GM23248 (cell line): ENCODE measurements at regions not wholly inside any gene's neighbourhood (a gene's known extent, or its start where the extent isn't known, plus 50 kb on each side); places are given as distances from the start of the nearest gene placed in this dataset.

ENCODE experiments used
- DNase-seq: peaks from one replicate; pipeline ENCODE4 v3.0.0-alpha.2; 2015
- H2AFZ ChIP-seq: fragments of 200-600 bp; sonication (generic); 2 replicates; pipeline ENCODE4 v1.6.1; 2016; ENCODE audit warnings: antibody characterized with exemption
- H3F3A ChIP-seq: fragments of 200-600 bp; sonication (generic); 2 replicates; pipeline ENCODE4 v1.6.1; 2016; ENCODE audit warnings: mild to moderate bottlenecking, antibody characterized with exemption, mixed run types; ENCODE audit not compliant: insufficient read depth
- H3K27ac ChIP-seq: fragments of 200-600 bp; sonication (generic); 2 replicates; pipeline ENCODE4 v1.5.1; 2016; ENCODE audit warnings: mild to moderate bottlenecking
- H3K27me3 ChIP-seq: fragments of 200-600 bp; sonication (generic); replicated peaks from 2 replicates; pipeline ENCODE4 v1.6.1; 2016; ENCODE audit warnings: mild to moderate bottlenecking; ENCODE audit not compliant: insufficient read depth
- H3K36me3 ChIP-seq: fragments of 200-600 bp; sonication (generic); 2 replicates; pipeline ENCODE4 v1.6.1; 2016; ENCODE audit warnings: low read depth, mild to moderate bottlenecking
- H3K4me1 ChIP-seq: fragments of 200-600 bp; sonication (generic); 2 replicates; pipeline ENCODE4 v1.6.1; 2016; ENCODE audit warnings: mild to moderate bottlenecking; ENCODE audit not compliant: insufficient read depth
- H3K4me2 ChIP-seq: fragments of 200-600 bp; sonication (generic); one replicate; pipeline ENCODE4 v1.6.1; 2016; ENCODE audit warnings: mild to moderate bottlenecking; ENCODE audit not compliant: unreplicated experiment
- H3K4me3 ChIP-seq: fragments of 200-600 bp; sonication (generic); 2 replicates; pipeline ENCODE4 v1.5.1; 2016; ENCODE audit warnings: mild to moderate bottlenecking
- H3K79me2 ChIP-seq: fragments of 200-600 bp; sonication (generic); 2 replicates; pipeline ENCODE4 v1.6.1; 2016; ENCODE audit warnings: mild to moderate bottlenecking; ENCODE audit not compliant: insufficient read depth
- H3K9ac ChIP-seq: fragments of 200-600 bp; sonication (generic); 2 replicates; pipeline ENCODE4 v1.6.1; 2016; ENCODE audit warnings: mild to moderate bottlenecking
- H3K9me2 ChIP-seq: fragments of 200-600 bp; sonication (generic); 2 replicates; pipeline ENCODE4 v1.6.1; 2016; ENCODE audit warnings: mixed run types, mild to moderate bottlenecking, moderate library complexity; ENCODE audit not compliant: insufficient read depth
- H3K9me3 ChIP-seq: fragments of 200-600 bp; sonication (generic); one replicate; pipeline ENCODE4 v1.6.1; 2017; ENCODE audit warnings: low read depth
- H4K20me1 ChIP-seq: fragments of 200-600 bp; sonication (generic); 2 replicates; pipeline ENCODE4 v1.6.0; 2016; ENCODE audit not compliant: insufficient read depth
- EZH2 ChIP-seq: fragments of 200-600 bp; sonication (generic); IDR thresholded peaks from 2 replicates; pipeline ENCODE4 v1.6.1; 2018; ENCODE audit warnings: antibody characterized with exemption, mild to moderate bottlenecking; ENCODE audit not compliant: insufficient read depth, poor library complexity, severe bottlenecking
- EZH2phosphoT487 ChIP-seq: fragments of 200-600 bp; sonication (generic); IDR thresholded peaks from 2 replicates; pipeline ENCODE4 v1.6.1; 2018; ENCODE audit warnings: antibody characterized with exemption, moderate library complexity, mild to moderate bottlenecking, low read depth; ENCODE audit not compliant: insufficient read depth
- WGBS, 2 experiments: methylation state at CpG; one replicate each; pipeline ENCODE4 v1.1.6; 2015 to 2017; ENCODE audit warnings: low lambda C conversion rate in 2 of 2, low coverage in 1 of 2; ENCODE audit errors: missing lambda C conversion rate in 2 of 2; 5-methylcytosine and 5-hydroxymethylcytosine counted together
- in situ Hi-C: fragments of 300-500 bp; cut with MboI; formaldehyde crosslinking; loops from 2 replicates; pipeline ENCODE4 v1.15.0; 2020

GRCh38 chr3:193847402-193847801, 254.4 kb downstream of the OPA1 start:
- 76 to 77% methylated on average over 6 of the region's 6 CpGs for WGBS, 2 experiments
- H3K79me2 ChIP-seq = no peaks in the 10 kb centered on the region

GRCh38 chr3:193848547-193848946, 255.5 kb downstream of the OPA1 start:
- no peak for DNase-seq
- Histone ChIP-seq H3K4me3 (no peak overlapping the region), H3K9me2 (no peaks in the 10 kb centered on the region), H3K79me2 (no peaks in the 10 kb centered on the region), H3K9ac (no peak overlapping the region), H3K4me2 (no peak overlapping the region), H4K20me1 (no peaks in the 10 kb centered on the region), H3K4me1 (no peaks in the 10 kb centered on the region), H3K27me3 (peaks cover 36% of the 10 kb centered on the region), H3K27ac (no peak overlapping the region), H3K36me3 (no peaks in the 10 kb centered on the region), H3F3A (no peaks in the 10 kb centered on the region), H2AFZ (no peak overlapping the region), H3K9me3 (no peaks in the 10 kb centered on the region)
- in situ Hi-C loops = no loop called here
- WGBS, 2 experiments = 67 to 79% methylated on average over 2 of the region's 2 CpGs
- no peak for TF ChIP-seq EZH2
- no peak for TF ChIP-seq EZH2phosphoT487

More at GRCh38 chr3:193847402-193847801, 254.4 kb downstream of the OPA1 start:
- Histone ChIP-seq H3K27ac (no peak overlapping the region), H3K4me2 (no peak overlapping the region), H4K20me1 (no peaks in the 10 kb centered on the region), H3K36me3 (no peaks in the 10 kb centered on the region), H3K4me1 (no peaks in the 10 kb centered on the region), H2AFZ (no peak overlapping the region), H3K9me3 (no peaks in the 10 kb centered on the region), H3F3A (no peaks in the 10 kb centered on the region), H3K4me3 (no peak overlapping the region), H3K9ac (no peak overlapping the region), H3K9me2 (no peaks in the 10 kb centered on the region), H3K27me3 (peaks cover 35% of the 10 kb centered on the region)
- in situ Hi-C loops = no loop called here
- no peak for TF ChIP-seq EZH2
- no peak for TF ChIP-seq EZH2phosphoT487
- no peak for DNase-seq

- in situ Hi-C loops = no loop called here
- no peaks in the 10 kb centered on the region for H3K4me1 ChIP-seq
- H3K4me2 ChIP-seq = no peak overlapping the region
- H3F3A ChIP-seq = no peaks in the 10 kb centered on the region
- no peak overlapping the region for H3K9ac ChIP-seq
- DNase-seq = no peak
- no peaks in the 10 kb centered on the region for H3K9me2 ChIP-seq
- H3K4me3 ChIP-seq = no peak overlapping the region
- H3K27ac ChIP-seq = no peak overlapping the region
- H2AFZ ChIP-seq = no peak overlapping the region
- 76 to 79% methylated on average over 5 of the region's 5 CpGs for WGBS, 2 experiments
- H3K9me3 ChIP-seq = no peaks in the 10 kb centered on the region
- no peaks in the 10 kb centered on the region for H3K79me2 ChIP-seq
- H3K27me3 ChIP-seq = peaks cover 34% of the 10 kb centered on the region
- TF ChIP-seq EZH2 (no peak), EZH2phosphoT487 (no peak)
- H3K36me3 ChIP-seq = no peaks in the 10 kb centered on the region
- no peaks in the 10 kb centered on the region for H4K20me1 ChIP-seq
Observed at GRCh38 chr3:193850084-193850619, 257.1 kb downstream of the OPA1 start.

GRCh38 chr3:193851428-193851847, 258.4 kb downstream of the OPA1 start:
- no peak overlapping the region for H3K27ac ChIP-seq
- no peak overlapping the region for H3K4me2 ChIP-seq
- 34 to 39% methylated on average over 3 of the region's 3 CpGs for WGBS, 2 experiments
- H3K9me3 ChIP-seq = no peaks in the 10 kb centered on the region
- H3K79me2 ChIP-seq = no peaks in the 10 kb centered on the region
- no peaks in the 10 kb centered on the region for H3K4me1 ChIP-seq
- H2AFZ ChIP-seq = no peak overlapping the region
- H4K20me1 ChIP-seq = no peaks in the 10 kb centered on the region
- H3F3A ChIP-seq = no peaks in the 10 kb centered on the region
- H3K9ac ChIP-seq = no peak overlapping the region
- H3K9me2 ChIP-seq = no peaks in the 10 kb centered on the region
- in situ Hi-C loops = no loop called here
- H3K4me3 ChIP-seq = no peak overlapping the region
- TF ChIP-seq EZH2phosphoT487 (no peak), EZH2 (no peak)
- H3K36me3 ChIP-seq = no peaks in the 10 kb centered on the region
- no peak for DNase-seq
- H3K27me3 ChIP-seq = peaks cover 36% of the 10 kb centered on the region; the same call in 1 of the 2 replicates

- peaks cover 36% of the 10 kb centered on the region; the same call in 1 of the 2 replicates for H3K27me3 ChIP-seq
- no peak overlapping the region for H3K4me2 ChIP-seq
- WGBS, 2 experiments = 23 to 25% methylated on average over 13 of the region's 13 CpGs
- H3K79me2 ChIP-seq = no peaks in the 10 kb centered on the region
- H3F3A ChIP-seq = no peaks in the 10 kb centered on the region
- H2AFZ ChIP-seq = no peak overlapping the region
- in situ Hi-C loops = no loop called here
- H3K4me3 ChIP-seq = no peak overlapping the region
- no peak overlapping the region for H3K27ac ChIP-seq
- H3K9me3 ChIP-seq = no peaks in the 10 kb centered on the region
- DNase-seq = no peak
- no peak overlapping the region for H3K9ac ChIP-seq
- H3K4me1 ChIP-seq = no peaks in the 10 kb centered on the region
- H3K36me3 ChIP-seq = no peaks in the 10 kb centered on the region
- no peaks in the 10 kb centered on the region for H3K9me2 ChIP-seq
- H4K20me1 ChIP-seq = no peaks in the 10 kb centered on the region
- TF ChIP-seq EZH2phosphoT487 (no peak), EZH2 (no peak)
Observed at GRCh38 chr3:193851941-193852674, 259.1 kb downstream of the OPA1 start.
